ENCODE measurements at regions not wholly inside any gene's neighbourhood (a gene's known extent, or its start where the extent isn't known, plus 50 kb on each side); places are given as distances from the start of the nearest gene placed in this dataset.
"Not testable (repeated sequence)": the region's sequence is repeated elsewhere in the genome, so short reads cannot be mapped to it uniquely, and the experiment has no call there.

GRCh38 chr20:30899370-30900079, 357.9 kb upstream of the DEFB115 start:
- not testable (repeated sequence) for DNase-seq (ENCODE audit: low spot score)

GRCh38 chr20:30900080-30900719, 357.3 kb upstream of the DEFB115 start:
- not testable (repeated sequence) for DNase-seq (ENCODE audit: low spot score)

- not testable (repeated sequence) for DNase-seq (ENCODE audit: low spot score)
Measured at GRCh38 chr20:30905231-30905630, 352.2 kb upstream of the DEFB115 start.

DNA sequence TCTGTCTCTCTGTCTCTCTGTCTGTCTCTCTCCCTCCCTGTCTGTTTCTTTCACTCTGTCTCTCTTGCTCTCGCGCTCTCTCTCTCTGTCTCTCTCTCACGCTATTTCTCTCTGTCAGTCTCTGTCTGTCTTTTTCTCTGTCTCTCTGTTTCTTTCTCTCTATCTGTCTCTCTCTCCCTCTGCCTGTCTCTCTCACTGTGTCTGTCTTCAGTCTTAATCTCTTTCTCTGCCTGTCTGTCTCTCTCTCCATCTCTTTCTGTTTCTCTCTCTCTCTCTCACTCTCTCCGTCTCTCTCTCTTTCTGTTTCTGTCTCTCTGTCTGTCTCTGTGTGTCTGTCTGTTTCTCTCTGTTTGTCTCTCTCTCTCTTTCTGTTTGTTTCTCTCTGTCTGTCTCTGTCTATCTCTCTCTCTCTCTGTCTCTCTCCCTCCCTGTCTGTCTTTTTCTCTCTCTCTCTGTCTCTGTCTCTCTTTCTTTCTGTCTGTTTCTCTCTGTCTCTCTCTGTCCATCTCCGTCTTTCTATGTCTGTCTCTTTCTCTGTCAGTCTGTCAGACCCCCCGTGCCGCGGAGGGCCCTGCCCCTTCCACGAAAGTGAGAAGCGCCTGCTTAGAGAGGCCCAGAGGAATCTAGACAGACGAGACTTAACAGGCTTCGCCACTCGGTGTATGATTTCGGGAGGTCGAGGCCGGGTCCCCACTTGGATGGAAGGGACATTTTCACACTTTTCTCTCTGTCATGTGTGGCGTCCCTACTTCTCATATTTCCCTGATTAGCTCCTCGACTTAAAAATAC, 346.3 kb upstream of the DEFB115 start:
- no peak for DNase-seq (ENCODE audit: low spot score)

DNA sequence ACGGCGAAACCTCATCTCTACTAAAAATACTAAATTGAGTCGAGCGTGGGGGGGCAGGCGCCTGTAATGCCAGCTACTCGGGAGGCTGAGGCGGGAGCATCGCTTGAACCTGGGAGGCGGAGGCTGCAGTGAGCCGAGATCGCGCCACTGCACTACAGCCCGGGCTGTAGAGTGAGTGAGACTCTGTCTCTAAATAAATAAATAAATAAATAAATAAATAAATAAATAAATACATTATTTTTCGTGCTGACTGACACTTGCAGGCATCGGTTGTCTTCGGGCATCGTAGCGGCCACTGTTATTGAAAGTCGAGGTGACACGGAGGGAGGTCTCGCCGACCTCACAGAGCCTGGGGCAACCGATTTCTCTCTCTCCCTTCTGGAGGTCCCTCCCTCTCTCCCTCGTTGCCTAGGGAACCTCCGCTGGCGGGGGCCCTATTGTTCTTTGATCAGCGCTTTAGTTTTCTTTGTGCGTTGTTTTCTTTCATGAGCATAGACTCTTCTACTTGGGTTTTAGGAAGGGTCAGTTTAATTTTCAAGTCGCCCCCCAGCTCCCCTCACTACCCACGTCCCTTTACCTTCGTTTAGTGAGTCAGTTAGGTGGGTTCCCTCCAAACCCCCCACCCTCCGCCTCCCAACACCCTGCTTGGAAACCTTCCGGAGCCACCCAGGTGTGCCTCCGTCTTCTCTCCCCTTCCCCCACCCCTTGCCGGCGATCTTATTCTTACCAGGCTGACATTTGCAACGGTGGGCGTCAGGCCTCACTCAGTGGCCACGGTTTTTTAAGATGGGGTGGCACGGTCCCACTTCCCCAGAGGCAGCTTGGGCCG, 345.4 kb upstream of the DEFB115 start:
- not testable (repeated sequence) for DNase-seq (ENCODE audit: low spot score)

- peak; percentile 12 for DNase-seq (ENCODE audit: low spot score)
Measured at GRCh38 chr20:30912661-30913026, 344.8 kb upstream of the DEFB115 start.

DNA sequence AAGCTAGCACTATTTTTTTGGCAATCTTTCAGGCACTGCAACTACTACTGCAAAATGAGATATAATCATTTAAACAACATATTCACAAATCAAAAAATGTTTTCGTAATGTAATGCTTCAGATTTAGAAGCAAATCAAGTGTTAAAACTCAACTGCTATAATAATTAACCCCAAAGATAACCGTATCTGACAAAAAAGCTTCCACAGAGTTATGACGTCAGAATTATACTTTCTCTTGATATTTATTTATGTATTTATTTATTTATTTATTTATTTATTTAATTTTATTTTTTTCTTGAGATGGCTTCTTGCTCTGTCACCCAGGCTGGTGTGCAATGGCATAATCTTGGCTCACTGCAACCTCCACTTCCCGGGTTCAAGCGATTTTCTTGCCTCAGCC, 341.1 kb upstream of the DEFB115 start:
- DNase-seq (ENCODE audit: low spot score), result not testable (repeated sequence)

DNA sequence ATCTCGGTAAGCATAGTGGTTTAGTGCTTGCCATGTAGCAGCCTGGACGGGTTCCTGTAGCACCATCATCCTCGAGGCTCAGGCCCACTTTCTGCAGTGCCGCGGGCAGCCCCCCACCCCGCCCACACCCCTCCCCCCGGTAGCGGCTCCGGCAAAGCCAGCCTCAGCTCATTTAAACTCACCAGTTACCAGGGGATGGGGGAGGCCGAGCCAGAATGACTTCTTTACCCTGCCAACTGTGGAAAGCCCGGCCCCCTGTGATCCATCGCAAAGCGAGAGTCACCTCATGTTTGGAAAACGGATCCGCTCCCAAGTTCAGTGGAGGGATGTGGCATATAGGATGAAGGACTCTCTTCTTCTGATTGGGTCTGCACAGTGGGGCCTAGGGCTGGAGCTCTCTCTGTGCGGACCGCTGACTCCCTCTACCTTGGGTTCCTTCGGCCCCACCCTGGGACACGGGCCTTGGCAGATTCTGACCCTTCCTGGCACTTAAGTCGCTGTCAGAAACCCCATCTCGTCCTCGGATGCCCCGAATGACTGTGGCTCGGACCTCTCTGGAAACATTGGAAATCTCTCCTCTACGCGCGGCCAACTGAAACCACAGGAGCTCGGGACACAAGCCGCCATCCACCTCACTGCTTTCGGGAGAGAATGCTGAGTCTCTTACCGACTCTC, 337.8 kb upstream of the DEFB115 start:
- DNase-seq (ENCODE audit: low spot score), result no peak

DNA sequence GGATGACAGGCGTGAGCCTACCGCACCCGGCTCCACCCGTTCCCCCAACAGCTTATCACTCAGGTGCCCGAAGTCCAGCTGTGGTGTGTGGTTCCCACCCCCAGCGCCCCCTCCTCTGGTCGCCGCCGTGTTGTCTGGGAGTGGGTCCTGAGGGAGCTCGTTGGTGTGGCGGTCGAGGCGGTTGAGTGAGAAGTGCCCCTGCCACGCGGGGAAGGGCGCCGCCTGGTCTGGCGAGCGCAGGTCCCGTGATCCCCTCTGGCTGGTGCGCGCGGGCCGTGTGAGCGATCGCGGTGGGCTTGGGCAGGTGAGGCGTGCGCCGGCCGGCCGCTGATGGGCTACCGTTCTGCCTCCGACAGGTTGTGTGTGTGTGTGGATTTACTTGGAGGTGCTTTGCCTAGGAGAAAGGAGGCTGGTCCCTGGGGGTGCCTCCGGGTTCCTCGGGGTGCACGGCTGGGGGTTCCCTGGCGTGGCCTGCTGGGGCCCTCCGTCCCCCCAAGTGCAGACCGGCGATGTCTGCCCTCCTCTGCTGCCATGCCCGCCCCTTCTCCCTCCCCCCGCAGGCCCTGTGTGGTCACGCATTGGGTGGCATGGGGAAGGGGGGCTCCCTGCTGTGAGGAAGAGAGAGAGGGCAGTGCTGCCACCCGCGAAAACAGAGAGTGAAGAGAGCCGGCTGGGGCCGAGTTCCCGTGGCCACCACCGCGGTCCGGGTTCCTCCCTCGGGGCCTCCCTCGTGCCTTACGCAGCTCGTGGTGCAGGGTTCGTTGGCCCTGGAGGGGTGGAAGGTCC, 336.0 kb upstream of the DEFB115 start:
- DNase-seq (ENCODE audit: low spot score), result no peak

DNA sequence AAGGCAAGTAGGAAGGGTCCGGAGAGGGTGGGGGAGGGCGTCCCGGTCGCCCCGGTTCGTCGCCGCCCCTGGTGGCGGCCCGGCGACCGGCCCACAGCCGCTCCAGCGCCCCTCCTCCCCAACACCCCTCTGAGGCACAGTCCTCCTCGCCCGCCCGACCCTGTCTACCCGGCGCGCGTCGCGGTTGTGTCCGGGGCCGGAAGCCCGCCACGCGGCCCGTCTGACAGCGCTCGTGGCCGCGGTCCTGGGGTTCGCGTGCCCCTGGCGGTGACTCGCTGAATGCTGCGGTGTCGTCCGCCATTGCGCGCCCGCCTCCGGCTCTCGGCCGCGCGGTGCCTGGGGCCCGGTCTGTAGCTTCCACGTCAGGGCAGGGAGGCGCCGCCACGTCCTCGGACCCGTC, 335.3 kb upstream of the DEFB115 start:
- no peak for DNase-seq (ENCODE audit: low spot score)

DNA sequence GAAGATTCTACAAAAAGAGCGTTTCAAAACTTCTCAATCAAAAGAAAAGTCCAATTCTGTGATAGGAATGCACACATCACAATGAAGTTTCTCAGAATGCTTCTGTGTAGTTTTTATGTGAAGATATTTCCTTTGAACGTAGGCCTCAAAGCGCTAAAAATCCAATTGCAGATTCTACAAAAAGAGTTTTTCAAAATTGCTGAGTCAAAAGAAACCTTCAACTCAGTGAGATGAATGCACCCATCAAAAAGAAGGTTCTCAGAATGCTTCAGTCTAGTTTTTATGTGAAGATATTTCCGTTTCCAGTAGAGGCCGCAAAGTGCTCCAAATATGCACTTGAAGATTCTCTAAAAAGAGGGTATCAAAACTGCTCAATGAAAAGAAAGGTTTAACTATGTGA, 319.7 kb upstream of the DEFB115 start:
- DNase-seq (ENCODE audit: low spot score), result no peak

DNA sequence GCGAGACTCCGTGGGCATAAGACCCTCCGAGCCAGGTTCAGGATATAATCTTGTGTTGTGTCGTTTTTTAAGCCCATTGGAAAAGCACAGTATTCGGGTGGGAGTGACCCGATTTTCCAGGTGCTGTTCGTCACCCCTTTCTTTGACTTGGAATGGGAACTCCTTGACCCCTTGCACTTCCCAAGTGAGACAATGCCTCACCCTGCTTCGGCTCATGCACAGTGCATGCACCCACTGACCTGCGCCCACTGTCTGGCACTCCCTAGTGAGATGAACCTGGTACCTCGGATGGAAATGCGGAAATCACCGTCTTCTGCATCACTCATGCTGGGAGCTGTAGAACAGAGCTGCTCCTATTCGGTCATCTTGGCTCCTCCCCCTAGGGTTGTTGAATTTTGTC, 307.7 kb upstream of the DEFB115 start:
- no peak for DNase-seq (ENCODE audit: low spot score)

- not testable (repeated sequence) for DNase-seq (ENCODE audit: low spot score)
Measured at GRCh38 chr20:30951088-30951487, 306.4 kb upstream of the DEFB115 start.

DNA sequence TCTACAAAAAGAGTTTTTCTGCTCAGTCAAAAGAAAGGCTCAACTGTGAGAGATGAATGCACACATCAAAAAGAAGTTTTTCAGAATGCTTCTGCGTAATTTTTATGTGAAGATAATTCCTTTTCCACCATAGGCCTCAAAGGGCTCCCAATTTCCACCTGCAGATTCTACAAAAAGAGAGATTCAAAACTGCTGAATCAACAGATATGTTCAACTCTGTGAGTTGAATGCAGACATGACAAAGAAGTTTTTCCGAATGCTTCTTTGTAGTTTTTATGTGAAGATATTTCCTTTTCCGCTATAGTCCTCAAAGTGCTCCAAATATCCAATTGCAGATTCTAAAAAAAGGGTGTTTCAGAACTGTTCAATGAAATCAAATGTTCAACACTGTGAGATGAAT, 300.8 kb upstream of the DEFB115 start:
- DNase-seq (ENCODE audit: low spot score), result not testable (repeated sequence)

DNA sequence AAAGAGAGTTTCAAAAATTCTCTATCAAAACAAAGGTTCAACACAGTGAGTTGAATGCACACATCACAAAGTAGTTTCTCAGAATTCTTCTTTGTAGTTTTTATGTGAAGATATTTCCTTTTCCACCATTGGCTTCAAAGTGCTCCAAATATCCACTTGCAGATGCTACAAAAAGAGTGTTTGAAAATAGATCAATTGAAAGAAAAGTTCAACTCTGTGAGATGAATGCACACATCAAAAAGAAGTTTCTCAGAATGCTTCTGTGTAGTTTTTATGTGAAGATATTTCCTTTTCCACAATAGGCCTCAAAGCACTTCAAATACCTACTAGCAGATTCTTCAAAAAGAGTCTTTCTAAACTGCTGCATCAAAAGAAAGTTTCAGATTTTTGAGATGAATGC, 298.3 kb upstream of the DEFB115 start:
- DNase-seq (ENCODE audit: low spot score), result not testable (repeated sequence)

GRCh38 chr20:30963591-30963990, 293.9 kb upstream of the DEFB115 start:
- DNase-seq (ENCODE audit: low spot score), result no peak

GRCh38 chr20:30975859-30976258, 281.6 kb upstream of the DEFB115 start:
- not testable (repeated sequence) for DNase-seq (ENCODE audit: low spot score)

GRCh38 chr20:30985386-30985785, 272.1 kb upstream of the DEFB115 start:
- no peak for DNase-seq (ENCODE audit: low spot score)
